RWPE1 (cell line): ENCODE measurements at regions not wholly inside any gene's neighbourhood (a gene's known extent, or its start where the extent isn't known, plus 50 kb on each side); places are given as distances from the start of the nearest gene placed in this dataset.

Source experiments
- CTCF ChIA-PET: fragments of 350-600 bp; sonication (Branson Sonifier 250); formaldehyde crosslinking; extraction: SDS; loops from one replicate; lab custom pipeline; 2021; lab: Yijun Ruan, JAX
- POLR2A ChIA-PET: fragments of 400-600 bp; formaldehyde crosslinking; extraction: SDS; loops from one replicate; lab custom pipeline; 2020; ENCODE audit warnings: antibody characterized with exemption; ENCODE audit not compliant: low non-redundant PET; lab: Yijun Ruan, JAX
- DNase-seq: peaks from one replicate; pipeline ENCODE4 v3.0.0; 2012; ENCODE audit warnings: low spot score
- H3K27ac ChIP-seq: fragments of 450-650 bp; 2 replicates; pipeline ENCODE4 v1.5.1; 2017
- CTCF ChIP-seq: fragments of 450-650 bp; conservative IDR thresholded peaks from 2 replicates; pipeline ENCODE4 v1.5.1; 2017; ENCODE audit warnings: low read depth, mild to moderate bottlenecking

GRCh38 chr10:121680879-121681655 is 82.8 kb upstream of the FGFR2 start:
- POLR2A ChIA-PET = no interaction called here
- TF ChIP-seq CTCF = no peak
- CTCF ChIA-PET = no interaction called here
- no peak for DNase-seq
- H3K27ac ChIP-seq = no peak overlapping the region

GRCh38 chr10:121679916-121680315 is 81.7 kb upstream of the FGFR2 start:
- DNase-seq = no peak
- TF ChIP-seq CTCF = no peak
- no peak overlapping the region for H3K27ac ChIP-seq
- ChIA-PET POLR2A (no interaction called here), CTCF (interaction anchor here (0.8 kb wide), 1 partner anchor 15 kb away, joined by 3 read pairs; no protein-coding TSS in a partner anchor)

GRCh38 chr10:121678631-121679174 is 80.5 kb upstream of the FGFR2 start:
- H3K27ac ChIP-seq = no peak overlapping the region
- DNase-seq = no peak
- ChIA-PET POLR2A (no interaction called here), CTCF (interaction anchor here (0.8 kb wide), 1 partner anchor 17 kb away, joined by 3 read pairs; no protein-coding TSS in a partner anchor)
- no peak for TF ChIP-seq CTCF

GRCh38 chr10:121677880-121678279 is 79.6 kb upstream of the FGFR2 start:
- no peak overlapping the region for H3K27ac ChIP-seq
- TF ChIP-seq CTCF = no peak
- POLR2A ChIA-PET = no interaction called here
- CTCF ChIA-PET = no interaction called here
- no peak for DNase-seq

- POLR2A ChIA-PET = no interaction called here
- no peak for DNase-seq
- H3K27ac ChIP-seq = no peak overlapping the region
- no peak for TF ChIP-seq CTCF
- CTCF ChIA-PET = no interaction called here
Observed at GRCh38 chr10:121675344-121675743, 77.1 kb upstream of the FGFR2 start.

- ChIA-PET POLR2A (no interaction called here), CTCF (no interaction called here)
- TF ChIP-seq CTCF = no peak
- DNase-seq = no peak
- no peak overlapping the region for H3K27ac ChIP-seq
Observed at GRCh38 chr10:121674885-121675284, 76.6 kb upstream of the FGFR2 start.
